ENCODE measurements at regions not wholly inside any gene's neighbourhood (a gene's known extent, or its start where the extent isn't known, plus 50 kb on each side); places are given as distances from the start of the nearest gene placed in this dataset.
"Not testable (repeated sequence)": the region's sequence is repeated elsewhere in the genome, so short reads cannot be mapped to it uniquely, and the experiment has no call there.

DNA sequence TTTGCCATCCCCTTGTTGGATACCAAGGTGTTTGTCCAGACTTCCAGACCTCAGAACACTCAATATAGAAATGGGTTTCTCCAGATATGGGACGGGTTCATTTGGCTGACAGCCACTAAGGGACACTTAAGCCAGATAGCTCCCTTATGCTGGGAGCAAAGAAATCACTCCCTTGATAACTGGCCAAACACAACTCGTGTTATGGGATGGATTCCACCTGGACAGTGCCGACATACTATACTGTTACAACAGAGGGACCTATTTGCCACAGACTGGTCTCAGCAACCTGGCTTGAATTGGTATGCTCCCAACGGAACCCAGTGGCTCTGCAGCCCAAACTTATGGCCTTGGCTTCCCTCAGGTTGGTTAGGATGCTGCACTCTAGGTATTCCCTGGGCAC is 114.0 kb upstream of the PLCL2 start:
- DNase-seq (ENCODE audit: low spot score): no peak
- TF ChIP-seq, protein P1, sequence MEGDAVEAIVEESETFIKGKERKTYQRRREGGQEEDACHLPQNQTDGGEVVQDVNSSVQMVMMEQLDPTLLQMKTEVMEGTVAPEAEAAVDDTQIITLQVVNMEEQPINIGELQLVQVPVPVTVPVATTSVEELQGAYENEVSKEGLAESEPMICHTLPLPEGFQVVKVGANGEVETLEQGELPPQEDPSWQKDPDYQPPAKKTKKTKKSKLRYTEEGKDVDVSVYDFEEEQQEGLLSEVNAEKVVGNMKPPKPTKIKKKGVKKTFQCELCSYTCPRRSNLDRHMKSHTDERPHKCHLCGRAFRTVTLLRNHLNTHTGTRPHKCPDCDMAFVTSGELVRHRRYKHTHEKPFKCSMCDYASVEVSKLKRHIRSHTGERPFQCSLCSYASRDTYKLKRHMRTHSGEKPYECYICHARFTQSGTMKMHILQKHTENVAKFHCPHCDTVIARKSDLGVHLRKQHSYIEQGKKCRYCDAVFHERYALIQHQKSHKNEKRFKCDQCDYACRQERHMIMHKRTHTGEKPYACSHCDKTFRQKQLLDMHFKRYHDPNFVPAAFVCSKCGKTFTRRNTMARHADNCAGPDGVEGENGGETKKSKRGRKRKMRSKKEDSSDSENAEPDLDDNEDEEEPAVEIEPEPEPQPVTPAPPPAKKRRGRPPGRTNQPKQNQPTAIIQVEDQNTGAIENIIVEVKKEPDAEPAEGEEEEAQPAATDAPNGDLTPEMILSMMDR (IDR thresholded peaks at IDR 0.05; ENCODE audit: borderline replicate concordance, control extremely low read depth, extremely low read depth, insufficient read depth, missing control alignments): no peak
- in situ Hi-C loops (cut with MboI; ENCODE audit: low sequenced_read_pairs, unreplicated experiment): no loop called here

DNA sequence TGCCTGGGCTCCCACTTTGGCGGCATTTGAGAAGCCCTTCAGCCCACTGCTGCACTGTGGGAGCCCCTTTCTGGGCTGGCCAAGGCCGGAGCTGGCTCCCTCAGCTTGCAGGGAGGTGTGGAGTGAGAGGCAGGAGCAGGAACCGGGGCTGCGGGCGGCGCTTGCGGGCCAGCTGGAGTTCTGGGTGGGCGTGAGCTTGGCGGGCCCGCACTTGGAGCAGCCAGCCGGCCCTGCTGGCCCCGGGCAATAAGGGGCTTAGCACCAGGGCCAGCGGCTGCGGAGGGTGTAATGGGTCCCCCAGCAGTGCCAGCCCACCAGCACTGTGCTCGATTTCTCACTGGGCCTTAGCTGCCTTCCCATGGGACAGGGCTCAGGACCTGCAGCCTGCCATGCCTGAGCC is 111.2 kb upstream of the PLCL2 start:
- DNase-seq (ENCODE audit: low spot score); in situ Hi-C loops (cut with MboI; ENCODE audit: low sequenced_read_pairs, unreplicated experiment): not testable (repeated sequence)

DNA sequence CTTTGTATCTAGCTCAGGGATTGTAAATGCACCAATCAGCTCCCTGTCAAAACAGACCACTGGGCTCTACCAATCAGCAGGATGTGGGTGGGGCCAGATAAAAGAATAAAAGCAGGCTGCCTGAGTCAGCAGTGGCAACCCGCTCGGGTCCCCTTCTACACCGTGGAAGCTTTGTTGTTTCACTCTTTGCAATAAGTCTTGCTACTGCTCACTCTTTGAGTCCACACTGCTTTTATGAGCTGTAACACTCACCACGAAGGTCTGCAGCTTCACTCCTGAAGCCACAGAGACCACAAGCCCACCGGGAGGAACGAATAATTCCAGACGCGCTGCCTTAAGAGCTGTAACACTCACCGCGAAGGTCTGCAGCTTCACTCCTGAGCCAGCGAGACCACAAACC is 110.2 kb upstream of the PLCL2 start:
- in situ Hi-C loops (cut with MboI; ENCODE audit: low sequenced_read_pairs, unreplicated experiment): not testable (repeated sequence)

DNA sequence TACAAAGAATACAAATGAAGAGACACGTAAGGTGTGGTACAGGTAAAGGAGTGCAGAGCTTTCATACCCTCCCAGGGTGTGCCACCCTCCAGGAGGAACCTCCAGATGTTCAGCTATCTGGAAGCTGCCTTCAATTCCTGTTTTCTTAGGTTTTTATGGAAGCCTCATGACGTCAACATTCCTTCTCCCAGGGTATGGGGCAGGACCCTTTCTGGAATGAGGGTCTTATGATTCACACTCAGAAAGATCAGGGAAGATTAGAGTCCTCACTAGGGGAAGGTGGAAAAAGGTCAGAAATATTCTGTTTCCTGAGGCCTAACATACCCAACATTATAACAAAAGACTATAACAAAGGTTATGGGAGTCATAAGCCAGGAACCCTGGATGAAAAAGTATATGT is 99.8 kb upstream of the PLCL2 start:
- TF ChIP-seq, protein P1 (IDR thresholded peaks at IDR 0.05; ENCODE audit: borderline replicate concordance, control extremely low read depth, extremely low read depth, insufficient read depth, missing control alignments): no peak
- in situ Hi-C loops (cut with MboI; ENCODE audit: low sequenced_read_pairs, unreplicated experiment): no loop called here
- no peak for DNase-seq (ENCODE audit: low spot score)

More for the DNA sequence above, 110.2 kb upstream of the PLCL2 start:
- not testable (repeated sequence) for DNase-seq (ENCODE audit: low spot score)

DNA sequence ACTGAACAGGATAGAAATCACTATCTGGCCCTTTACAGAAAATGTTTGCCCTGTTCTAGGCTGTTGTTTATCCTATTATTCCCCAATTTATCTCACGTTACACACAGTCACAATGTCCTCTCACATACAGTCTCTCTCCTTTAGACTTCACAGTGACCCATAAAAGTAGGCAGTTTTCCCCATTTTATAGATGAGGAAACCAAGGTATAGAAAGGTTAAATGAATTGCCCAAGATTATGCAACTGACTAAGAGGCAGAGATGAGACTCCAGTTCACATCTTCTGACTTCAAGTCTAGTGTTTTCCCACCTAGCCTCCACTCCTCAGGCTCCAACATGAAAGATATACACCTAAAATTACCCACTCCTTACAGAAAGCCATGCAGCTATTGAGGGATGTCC is 99.3 kb upstream of the PLCL2 start:
- in situ Hi-C loops (cut with MboI; ENCODE audit: low sequenced_read_pairs, unreplicated experiment): no loop called here
- TF ChIP-seq, protein P1 (IDR thresholded peaks at IDR 0.05; ENCODE audit: borderline replicate concordance, control extremely low read depth, extremely low read depth, insufficient read depth, missing control alignments): no peak
- no peak for DNase-seq (ENCODE audit: low spot score)

DNA sequence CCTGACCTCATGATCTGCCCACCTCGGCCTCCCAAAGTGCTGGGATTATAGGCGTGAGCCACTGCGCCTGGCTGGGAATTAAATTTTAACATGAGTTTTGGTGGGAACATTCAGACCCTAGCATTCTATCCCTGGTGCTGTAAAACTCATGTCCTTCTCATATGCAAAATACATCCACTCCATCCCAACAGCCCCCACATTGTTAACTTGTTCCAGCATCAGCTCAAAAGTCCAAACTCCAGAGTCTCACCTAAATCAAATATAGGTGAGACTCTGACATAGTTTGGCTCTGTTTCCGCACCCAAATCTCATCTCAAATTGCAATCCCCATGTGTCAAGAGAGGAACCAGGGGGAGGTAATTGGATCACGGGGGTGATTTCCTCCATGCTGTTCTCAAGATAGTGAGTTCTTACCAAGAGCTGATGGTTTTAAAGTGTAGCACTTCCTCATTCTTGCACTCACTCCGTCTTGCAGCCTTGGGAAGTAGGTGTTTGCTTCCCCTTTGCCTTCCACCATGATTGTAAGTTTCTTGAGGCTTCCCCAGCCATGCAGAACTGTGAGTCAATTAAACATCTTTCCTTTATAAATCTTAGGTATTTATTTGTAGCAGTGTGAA is 96.2 kb upstream of the PLCL2 start:
- DNase-seq (ENCODE audit: low spot score): no peak
- in situ Hi-C loops (cut with MboI; ENCODE audit: low sequenced_read_pairs, unreplicated experiment): no loop called here
- TF ChIP-seq, protein P1 (IDR thresholded peaks at IDR 0.05; ENCODE audit: borderline replicate concordance, control extremely low read depth, extremely low read depth, insufficient read depth, missing control alignments): no peak

DNA sequence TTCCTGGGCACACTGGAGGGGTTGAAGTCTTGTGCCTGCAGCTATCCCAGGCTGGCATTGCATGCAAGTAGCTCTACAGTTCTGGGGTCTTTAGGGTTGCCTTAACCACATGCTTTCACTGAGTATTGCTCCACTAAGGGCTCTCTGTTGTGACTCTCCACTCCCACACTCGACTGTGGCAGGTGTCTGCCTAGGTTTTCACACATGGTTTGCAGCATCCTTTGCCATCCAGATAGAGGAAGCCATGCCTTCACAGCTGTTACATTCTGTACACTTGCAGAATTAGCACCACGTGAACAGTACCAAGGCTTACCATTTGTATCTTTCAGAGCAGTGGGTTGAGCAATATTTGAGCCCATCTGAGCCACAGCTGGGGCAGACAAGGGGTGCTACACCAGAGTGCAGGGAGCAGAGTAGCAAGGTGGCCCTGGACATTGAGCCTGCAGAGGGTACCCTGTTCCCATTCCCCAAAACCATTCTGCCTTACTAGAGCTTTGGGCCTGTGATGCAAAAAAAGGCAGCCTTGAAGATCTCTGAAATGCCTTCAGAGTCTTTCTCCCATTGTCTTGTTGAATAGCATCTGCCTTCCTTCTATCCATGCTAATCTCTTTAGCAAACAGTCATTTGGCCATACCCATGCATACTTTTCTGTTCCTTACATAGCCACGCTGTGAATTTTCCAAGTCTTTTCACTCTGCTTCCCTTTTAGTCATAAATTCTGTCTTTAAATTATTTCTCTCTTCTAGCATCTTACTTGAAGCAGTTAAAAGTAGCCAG is 95.2 kb upstream of the PLCL2 start:
- TF ChIP-seq, protein P1 (IDR thresholded peaks at IDR 0.05; ENCODE audit: borderline replicate concordance, control extremely low read depth, extremely low read depth, insufficient read depth, missing control alignments): no peak
- in situ Hi-C loops (cut with MboI; ENCODE audit: low sequenced_read_pairs, unreplicated experiment): no loop called here
- no peak for DNase-seq (ENCODE audit: low spot score)

All from GM13976 (cell line).